ENCODE measurements at regions not wholly inside any gene's neighbourhood (a gene's known extent, or its start where the extent isn't known, plus 50 kb on each side); places are given as distances from the start of the nearest gene placed in this dataset.

- TF ChIP-seq, protein P1, sequence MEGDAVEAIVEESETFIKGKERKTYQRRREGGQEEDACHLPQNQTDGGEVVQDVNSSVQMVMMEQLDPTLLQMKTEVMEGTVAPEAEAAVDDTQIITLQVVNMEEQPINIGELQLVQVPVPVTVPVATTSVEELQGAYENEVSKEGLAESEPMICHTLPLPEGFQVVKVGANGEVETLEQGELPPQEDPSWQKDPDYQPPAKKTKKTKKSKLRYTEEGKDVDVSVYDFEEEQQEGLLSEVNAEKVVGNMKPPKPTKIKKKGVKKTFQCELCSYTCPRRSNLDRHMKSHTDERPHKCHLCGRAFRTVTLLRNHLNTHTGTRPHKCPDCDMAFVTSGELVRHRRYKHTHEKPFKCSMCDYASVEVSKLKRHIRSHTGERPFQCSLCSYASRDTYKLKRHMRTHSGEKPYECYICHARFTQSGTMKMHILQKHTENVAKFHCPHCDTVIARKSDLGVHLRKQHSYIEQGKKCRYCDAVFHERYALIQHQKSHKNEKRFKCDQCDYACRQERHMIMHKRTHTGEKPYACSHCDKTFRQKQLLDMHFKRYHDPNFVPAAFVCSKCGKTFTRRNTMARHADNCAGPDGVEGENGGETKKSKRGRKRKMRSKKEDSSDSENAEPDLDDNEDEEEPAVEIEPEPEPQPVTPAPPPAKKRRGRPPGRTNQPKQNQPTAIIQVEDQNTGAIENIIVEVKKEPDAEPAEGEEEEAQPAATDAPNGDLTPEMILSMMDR (IDR thresholded peaks at IDR 0.05): no peak
- no peak for TF ChIP-seq POLR2A (IDR thresholded peaks at IDR 0.05)
These were observed 183.8 kb upstream of the DCC start for GRCh38 chr18:52156166-52156565.

All from body of pancreas (tissue), 4 donors.